Activated B cell treated with CpG ODN at 0.5 μM for 24 hours (primary cell): ENCODE measurements at regions not wholly inside any gene's neighbourhood (a gene's known extent, or its start where the extent isn't known, plus 50 kb on each side); places are given as distances from the start of the nearest gene placed in this dataset.

ENCODE experiments used
- ATAC-seq: fragments of 200-7000 bp; cut with Tn5 transposase; one replicate; pipeline ENCODE4 v1.10.0; 2021; ENCODE audit warnings: low read depth, mild to moderate bottlenecking, moderate library complexity
- CTCF ChIA-PET: fragments of 350-600 bp; sonication (Branson Sonifier 250); formaldehyde crosslinking; loops from one replicate; lab custom pipeline; 2021; ENCODE audit warnings: antibody characterized with exemption; lab: Charles Lee
- POLR2A ChIA-PET: fragments of 350-600 bp; sonication (Branson Sonifier 250); formaldehyde crosslinking; loops from one replicate; lab custom pipeline; 2021; ENCODE audit warnings: antibody characterized with exemption; lab: Charles Lee
- DNase-seq: peaks from one replicate; pipeline ENCODE4 v3.0.0; 2022
- H3K27ac Mint-ChIP-seq: one replicate; pipeline ENCODE4 v1.8.0; 2020; ENCODE audit warnings: mixed read lengths
- H3K27me3 Mint-ChIP-seq: one replicate; pipeline ENCODE4 v1.8.0; 2021; ENCODE audit warnings: mixed read lengths
- H3K36me3 Mint-ChIP-seq: one replicate; pipeline ENCODE4 v1.8.0; 2021; ENCODE audit warnings: low read depth, mixed read lengths
- H3K4me1 Mint-ChIP-seq: one replicate; pipeline ENCODE4 v1.8.0; 2021; ENCODE audit warnings: mixed read lengths
- H3K4me3 Mint-ChIP-seq: one replicate; pipeline ENCODE4 v1.8.0; 2020; ENCODE audit warnings: mild to moderate bottlenecking, mixed read lengths
- H3K9me3 Mint-ChIP-seq: one replicate; pipeline ENCODE4 v1.8.0; 2020; ENCODE audit warnings: mixed read lengths
- CTCF ChIP-seq: fragments of 200-600 bp; IDR thresholded peaks from one replicate; pipeline ENCODE4 v1.8.0; 2022; ENCODE audit warnings: antibody characterized with exemption, mild to moderate bottlenecking
- intact Hi-C: fragments of 100-400 bp; cut with micrococcal nuclease; formaldehyde crosslinking; loops from one replicate; pipeline ENCODE4 v1.15.1; 2024

- CTCF ChIA-PET = no interaction called here
- Mint-ChIP-seq H3K27ac (no peak overlapping the region), H3K4me1 (no peaks in the 10 kb centered on the region), H3K36me3 (no peaks in the 10 kb centered on the region), H3K9me3 (no peaks in the 10 kb centered on the region), H3K27me3 (no peaks in the 10 kb centered on the region), H3K4me3 (no peak overlapping the region)
- intact Hi-C loops = no loop called here
- POLR2A ChIA-PET = no interaction called here
- ATAC-seq (no peak), DNase-seq (no peak)
- TF ChIP-seq CTCF = no peak
Observed at GRCh38 chr5:60410427-60410826, 289.5 kb downstream of the DEPDC1B start.

GRCh38 chr5:60404171-60404570 is 295.8 kb downstream of the DEPDC1B start:
- Mint-ChIP-seq H3K27me3 (no peaks in the 10 kb centered on the region), H3K9me3 (no peaks in the 10 kb centered on the region), H3K4me1 (peaks cover 7% of the 10 kb centered on the region), H3K27ac (no peak overlapping the region), H3K36me3 (no peaks in the 10 kb centered on the region), H3K4me3 (no peak overlapping the region)
- intact Hi-C loops = no loop called here
- ATAC-seq (no peak), DNase-seq (no peak)
- TF ChIP-seq CTCF = no peak
- CTCF ChIA-PET = no interaction called here
- POLR2A ChIA-PET = no interaction called here

- ATAC-seq (no peak), DNase-seq (no peak)
- intact Hi-C loops = no loop called here
- TF ChIP-seq CTCF = no peak
- no peaks in the 10 kb centered on the region for H3K27me3 Mint-ChIP-seq
- H3K36me3 Mint-ChIP-seq = no peaks in the 10 kb centered on the region
- ChIA-PET POLR2A (no interaction called here), CTCF (no interaction called here)
- no peaks in the 10 kb centered on the region for H3K9me3 Mint-ChIP-seq
- H3K4me1 Mint-ChIP-seq = peaks cover 14% of the 10 kb centered on the region
- H3K4me3 Mint-ChIP-seq = no peak overlapping the region
- H3K27ac Mint-ChIP-seq = no peak overlapping the region
Observed at GRCh38 chr5:60403343-60404006, 296.5 kb downstream of the DEPDC1B start.

- H3K27ac Mint-ChIP-seq = no peak overlapping the region
- no peaks in the 10 kb centered on the region for H3K36me3 Mint-ChIP-seq
- DNase-seq (no peak), ATAC-seq (no peak)
- CTCF ChIA-PET = no interaction called here
- H3K27me3 Mint-ChIP-seq = no peaks in the 10 kb centered on the region
- POLR2A ChIA-PET = no interaction called here
- no peak for TF ChIP-seq CTCF
- H3K4me1 Mint-ChIP-seq = peaks cover 17% of the 10 kb centered on the region
- H3K4me3 Mint-ChIP-seq = no peak overlapping the region
- intact Hi-C loops = no loop called here
- no peaks in the 10 kb centered on the region for H3K9me3 Mint-ChIP-seq
Observed at GRCh38 chr5:60402161-60402785, 297.7 kb downstream of the DEPDC1B start.

- ChIA-PET POLR2A (no interaction called here), CTCF (no interaction called here)
- no peak for DNase-seq
- ATAC-seq = no peak
- no peaks in the 10 kb centered on the region for H3K27me3 Mint-ChIP-seq
- no peak overlapping the region for H3K4me3 Mint-ChIP-seq
- no peak for TF ChIP-seq CTCF
- H3K27ac Mint-ChIP-seq = no peak overlapping the region
- no peaks in the 10 kb centered on the region for H3K9me3 Mint-ChIP-seq
- intact Hi-C loops = no loop called here
- no peaks in the 10 kb centered on the region for H3K36me3 Mint-ChIP-seq
- peaks cover 17% of the 10 kb centered on the region for H3K4me1 Mint-ChIP-seq
Observed at GRCh38 chr5:60401526-60401925, 298.4 kb downstream of the DEPDC1B start.
